CD14-positive monocyte (primary cell): ENCODE measurements at regions not wholly inside any gene's neighbourhood (a gene's known extent, or its start where the extent isn't known, plus 50 kb on each side); places are given as distances from the start of the nearest gene placed in this dataset.

Experiments used
- DNase-seq, 3 donors: peaks; one replicate each; pipeline ENCODE4 v3.0.0-alpha.2; 2011 to 2022
- H2AFZ ChIP-seq: 2 replicates; pipeline ENCODE4 v1.6.0; 2012; ENCODE audit warnings: mild to moderate bottlenecking, low read depth, low read length, inconsistent platforms; ENCODE audit not compliant: insufficient read depth, poor library complexity, severe bottlenecking
- H3K27ac ChIP-seq, 2 donors: 1 replicate in 1 of 2; 2 replicates in 1 of 2; pipeline ENCODE4 v1.5.1; 2012 to 2013; ENCODE audit warnings: low read length in 2 of 2, control low read depth in 1 of 2, inconsistent platforms in 1 of 2, low read depth in 1 of 2, mild to moderate bottlenecking in 1 of 2
- H3K27me3 ChIP-seq, 2 donors: one replicate each; pipeline versions ENCODE4 v1.6.0 to v1.6.1; 2011 to 2013; ENCODE audit warnings: low read length in 2 of 2; ENCODE audit not compliant: control insufficient read depth in 2 of 2, insufficient read depth in 2 of 2
- H3K36me3 ChIP-seq, 2 donors: replicated peaks in 1 of 2; 1 replicate in 1 of 2; 2 replicates in 1 of 2; pipeline versions ENCODE4 v1.5.1 to v1.6.1; 2012 to 2013; ENCODE audit warnings: low read length in 2 of 2, control low read depth in 1 of 2, inconsistent platforms in 1 of 2, mild to moderate bottlenecking in 1 of 2; ENCODE audit not compliant: insufficient read depth in 2 of 2, control insufficient read depth in 1 of 2
- H3K4me1 ChIP-seq, 2 donors: 1 replicate in 1 of 2; 2 replicates in 1 of 2; pipeline versions ENCODE4 v1.5.1 to v1.6.1; 2012 to 2013; ENCODE audit warnings: low read length in 2 of 2, control low read depth in 1 of 2, inconsistent platforms in 1 of 2, mild to moderate bottlenecking in 1 of 2, moderate library complexity in 1 of 2; ENCODE audit not compliant: insufficient read depth in 2 of 2, control insufficient read depth in 1 of 2
- H3K4me2 ChIP-seq: replicated peaks from 2 replicates; pipeline ENCODE3; 2012; ENCODE audit warnings: low read length, moderate library complexity, mild to moderate bottlenecking; ENCODE audit not compliant: poor library complexity, severe bottlenecking; ENCODE audit errors: extremely low read depth
- H3K4me3 ChIP-seq, 3 experiments: fragments of 200-600 bp in 1 of 3; sonication (generic) in 1 of 3; replicated peaks in 1 of 3; 1 replicate in 2 of 3; 2 replicates in 1 of 3; pipeline ENCODE4 v1.5.1; 2011 to 2013; ENCODE audit warnings: low read length in 3 of 3, mild to moderate bottlenecking in 3 of 3, control low read depth in 2 of 3, low read depth in 2 of 3, inconsistent platforms in 1 of 3, moderate library complexity in 1 of 3
- H3K79me2 ChIP-seq: 2 replicates; pipeline ENCODE4 v1.6.0; 2012; ENCODE audit warnings: mild to moderate bottlenecking, control low read depth, inconsistent platforms, low read length, moderate library complexity; ENCODE audit not compliant: insufficient read depth
- H3K9ac ChIP-seq: 2 replicates; pipeline ENCODE4 v1.6.0; 2017; ENCODE audit warnings: low read length, mild to moderate bottlenecking; ENCODE audit not compliant: insufficient read depth, poor library complexity, severe bottlenecking
- H3K9me3 ChIP-seq, 2 donors: replicated peaks in 1 of 2; 1 replicate in 1 of 2; 2 replicates in 1 of 2; pipeline versions ENCODE4 v1.5.1 to v1.6.1; 2012 to 2013; ENCODE audit warnings: low read length in 2 of 2, control low read depth in 1 of 2; ENCODE audit not compliant: control insufficient read depth in 1 of 2, insufficient read depth in 1 of 2
- H4K20me1 ChIP-seq: 2 replicates; pipeline ENCODE4 v1.6.0; 2012; ENCODE audit warnings: mild to moderate bottlenecking, low read length, control low read depth, moderate library complexity; ENCODE audit not compliant: insufficient read depth
- H3K27ac Mint-ChIP-seq, 7 donors: one replicate each; pipeline ENCODE4 v1.8.0; 2020; ENCODE audit warnings: mild to moderate bottlenecking in 7 of 7, mixed read lengths in 7 of 7, moderate library complexity in 6 of 7, inconsistent platforms in 2 of 7
- H3K27me3 Mint-ChIP-seq, 3 donors: one replicate each; pipeline ENCODE4 v1.8.0; 2021 to 2022; ENCODE audit warnings: low read depth in 3 of 3, mild to moderate bottlenecking in 3 of 3, mixed read lengths in 3 of 3, moderate library complexity in 3 of 3, inconsistent platforms in 1 of 3
- H3K36me3 Mint-ChIP-seq, 2 donors: one replicate each; pipeline ENCODE4 v1.8.0; 2020; ENCODE audit warnings: mixed read lengths in 2 of 2, inconsistent platforms in 1 of 2, mild to moderate bottlenecking in 1 of 2
- H3K4me1 Mint-ChIP-seq: one replicate; pipeline ENCODE4 v1.8.0; 2020; ENCODE audit warnings: mild to moderate bottlenecking, mixed read lengths
- H3K4me3 Mint-ChIP-seq, 2 donors: one replicate each; pipeline ENCODE4 v1.8.0; 2020; ENCODE audit warnings: mild to moderate bottlenecking in 2 of 2, mixed read lengths in 2 of 2, moderate library complexity in 1 of 2
- H3K9me3 Mint-ChIP-seq, 7 donors: one replicate each; pipeline ENCODE4 v1.8.0; 2020 to 2022; ENCODE audit warnings: mixed read lengths in 7 of 7, mild to moderate bottlenecking in 6 of 7, moderate library complexity in 6 of 7, inconsistent platforms in 2 of 7
- WGBS: methylation state at CpG from one replicate; pipeline ENCODE4 v1.1.5; 2013; ENCODE audit warnings: missing lambda C conversion rate; ENCODE audit not compliant: insufficient coverage; 5-methylcytosine and 5-hydroxymethylcytosine counted together
- intact Hi-C, 2 donors: fragments of 100-400 bp; cut with micrococcal nuclease; formaldehyde crosslinking; loops; one replicate each; pipeline versions ENCODE4 v1.15.0 to v1.15.1; 2023
- TF ChIP-seq, protein P1 (sequence below): fragments of 200-600 bp; IDR thresholded peaks from one replicate; pipeline ENCODE4 v1.8.0; 2022; ENCODE audit warnings: antibody characterized with exemption, mild to moderate bottlenecking

DNA sequence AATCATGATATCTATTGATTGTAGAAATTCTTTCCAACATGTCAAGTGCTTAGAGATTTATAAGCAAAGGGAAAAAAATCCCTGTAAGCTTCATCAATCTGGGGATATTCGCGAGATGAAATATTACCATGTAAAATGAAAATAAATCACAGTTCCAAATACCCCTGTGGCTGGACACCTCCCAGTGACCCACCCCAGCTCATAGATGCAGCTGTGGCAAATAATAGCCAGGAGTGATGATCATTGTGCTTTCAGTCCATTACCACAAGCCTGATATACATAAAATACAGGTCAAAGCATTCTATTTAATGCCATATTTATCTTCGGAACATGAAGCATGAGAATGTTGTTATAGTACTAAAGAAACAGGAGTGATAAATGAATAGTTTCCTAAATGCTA, 274.9 kb upstream of the LRRC7 start:
- Histone ChIP-seq H3K79me2 (no peaks in the 10 kb centered on the region), H3K4me3 (no peak overlapping the region), H3K9ac (no peak overlapping the region), H3K27ac (no peak overlapping the region), H2AFZ (no peak overlapping the region), H3K4me1 (no peaks in the 10 kb centered on the region), H3K9me3 (no peaks in the 10 kb centered on the region), H3K27me3 (no peaks in the 10 kb centered on the region), H4K20me1 (no peaks in the 10 kb centered on the region), H3K4me2 (no peak overlapping the region), H3K36me3 (no peaks in the 10 kb centered on the region)
- no peak overlapping the region for H3K27ac Mint-ChIP-seq
- peaks cover 3% of the 10 kb centered on the region for H3K4me1 Mint-ChIP-seq
- peaks cover 0 to 3% (median 0%) of the 10 kb centered on the region in 7 donors for H3K9me3 Mint-ChIP-seq
- no peak for DNase-seq
- TF ChIP-seq, protein P1, sequence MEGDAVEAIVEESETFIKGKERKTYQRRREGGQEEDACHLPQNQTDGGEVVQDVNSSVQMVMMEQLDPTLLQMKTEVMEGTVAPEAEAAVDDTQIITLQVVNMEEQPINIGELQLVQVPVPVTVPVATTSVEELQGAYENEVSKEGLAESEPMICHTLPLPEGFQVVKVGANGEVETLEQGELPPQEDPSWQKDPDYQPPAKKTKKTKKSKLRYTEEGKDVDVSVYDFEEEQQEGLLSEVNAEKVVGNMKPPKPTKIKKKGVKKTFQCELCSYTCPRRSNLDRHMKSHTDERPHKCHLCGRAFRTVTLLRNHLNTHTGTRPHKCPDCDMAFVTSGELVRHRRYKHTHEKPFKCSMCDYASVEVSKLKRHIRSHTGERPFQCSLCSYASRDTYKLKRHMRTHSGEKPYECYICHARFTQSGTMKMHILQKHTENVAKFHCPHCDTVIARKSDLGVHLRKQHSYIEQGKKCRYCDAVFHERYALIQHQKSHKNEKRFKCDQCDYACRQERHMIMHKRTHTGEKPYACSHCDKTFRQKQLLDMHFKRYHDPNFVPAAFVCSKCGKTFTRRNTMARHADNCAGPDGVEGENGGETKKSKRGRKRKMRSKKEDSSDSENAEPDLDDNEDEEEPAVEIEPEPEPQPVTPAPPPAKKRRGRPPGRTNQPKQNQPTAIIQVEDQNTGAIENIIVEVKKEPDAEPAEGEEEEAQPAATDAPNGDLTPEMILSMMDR, result no peak
- intact Hi-C loops, result no loop called here
- WGBS, result no CpG with 5 or more reads among the region's 3 CpGs
- no peaks in the 10 kb centered on the region for H3K27me3 Mint-ChIP-seq
- no peaks in the 10 kb centered on the region for H3K36me3 Mint-ChIP-seq
- no peak overlapping the region for H3K4me3 Mint-ChIP-seq

DNA sequence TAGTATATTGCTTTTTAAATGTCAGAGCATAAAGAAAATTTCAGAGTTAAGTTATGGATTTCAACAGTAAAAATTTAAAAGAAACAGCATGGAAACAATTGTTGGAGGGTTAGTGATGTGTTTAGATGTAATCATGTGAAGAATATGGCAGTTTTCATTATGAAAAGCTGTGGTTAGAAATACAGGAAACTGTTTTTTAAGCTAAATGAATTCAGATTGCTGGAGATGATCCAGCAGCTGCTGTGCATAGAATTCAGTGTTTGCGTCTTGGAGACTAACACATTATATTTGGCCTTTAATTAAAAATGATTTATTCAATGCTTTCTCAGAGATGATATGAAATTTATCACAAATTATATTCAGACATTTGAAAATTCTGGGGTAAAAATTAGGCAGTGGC, 273.6 kb upstream of the LRRC7 start:
- Mint-ChIP-seq H3K4me1 (peaks cover 3% of the 10 kb centered on the region), H3K36me3 (no peaks in the 10 kb centered on the region), H3K27me3 (no peaks in the 10 kb centered on the region), H3K4me3 (no peak overlapping the region), H3K27ac (no peak overlapping the region), H3K9me3 (peaks cover 0 to 2% (median 0%) of the 10 kb centered on the region in 7 donors)
- Histone ChIP-seq H3K9me3 (no peaks in the 10 kb centered on the region), H2AFZ (no peak overlapping the region), H3K79me2 (no peaks in the 10 kb centered on the region), H3K4me2 (no peak overlapping the region), H3K4me1 (no peaks in the 10 kb centered on the region), H3K36me3 (no peaks in the 10 kb centered on the region), H3K4me3 (no peak overlapping the region), H4K20me1 (no peaks in the 10 kb centered on the region), H3K27me3 (no peaks in the 10 kb centered on the region), H3K9ac (no peak overlapping the region), H3K27ac (no peak overlapping the region)
- intact Hi-C loops, result no loop called here
- no peak for DNase-seq
- TF ChIP-seq, protein P1, result no peak
- WGBS, result no CpG with 5 or more reads among the region's 1 CpG
